Upper lobe of left lung (tissue), 6 donors: ENCODE measurements at regions not wholly inside any gene's neighbourhood (a gene's known extent, or its start where the extent isn't known, plus 50 kb on each side); places are given as distances from the start of the nearest gene placed in this dataset.

ENCODE experiments used
- ATAC-seq, 2 donors: fragments of 200-7000 bp; cut with Tn5 transposase; one replicate each; pipeline ENCODE4 v1.9.1; 2022; ENCODE audit warnings: mild to moderate bottlenecking in 2 of 2, moderate library complexity in 2 of 2; ENCODE audit not compliant: low FRiP score in 2 of 2
- DNase-seq, 2 donors: peaks; one replicate each; pipeline ENCODE4 v3.0.0-alpha.2; 2019 to 2020
- H3K27ac ChIP-seq, 4 donors: fragments of 200-600 bp; sonication (generic); one replicate each; pipeline ENCODE4 v1.5.1; 2016 to 2019
- H3K27me3 ChIP-seq, 4 donors: fragments of 200-600 bp; sonication (generic); one replicate each; pipeline ENCODE4 v1.5.1; 2017 to 2019
- H3K36me3 ChIP-seq, 4 donors: fragments of 200-600 bp; sonication (generic); one replicate each; pipeline ENCODE4 v1.5.1; 2016 to 2019
- H3K4me1 ChIP-seq, 4 donors: fragments of 200-600 bp; sonication (generic); one replicate each; pipeline ENCODE4 v1.5.1; 2018 to 2019
- H3K4me3 ChIP-seq, 4 donors: fragments of 200-600 bp; sonication (generic); one replicate each; pipeline ENCODE4 v1.5.1; 2017 to 2019; ENCODE audit warnings: mild to moderate bottlenecking in 2 of 4, moderate library complexity in 1 of 4
- H3K9me3 ChIP-seq, 4 donors: fragments of 200-600 bp; sonication (generic); one replicate each; pipeline ENCODE4 v1.5.1; 2018 to 2019
- CTCF ChIP-seq, 6 experiments: fragments of 450-650 bp in 4 of 6; fragments of 200-600 bp in 2 of 6; sonication (generic) in 2 of 6; IDR thresholded peaks; one replicate each; pipeline ENCODE4 v1.5.1; 2016 to 2019; ENCODE audit warnings: antibody characterized with exemption in 6 of 6
- EP300 ChIP-seq, 4 donors: sonication (generic); formaldehyde crosslinking; IDR thresholded peaks; one replicate each; pipeline ENCODE4 v1.5.1; 2017; ENCODE audit warnings: antibody characterized with exemption in 4 of 4, control low read depth in 2 of 4
- POLR2A ChIP-seq, 4 donors: fragments of 450-650 bp; IDR thresholded peaks; one replicate each; pipeline ENCODE4 v1.5.1; 2016 to 2017; ENCODE audit warnings: antibody characterized with exemption in 4 of 4, mild to moderate bottlenecking in 2 of 4
- POLR2AphosphoS5 ChIP-seq, 2 donors: sonication (generic); formaldehyde crosslinking; IDR thresholded peaks; one replicate each; pipeline ENCODE4 v1.5.1; 2017; ENCODE audit warnings: antibody characterized with exemption in 2 of 2
- WGBS, 2 donors: methylation state at CpG; one replicate each; pipeline ENCODE4 v1.1.5; 2017 to 2018; 5-methylcytosine and 5-hydroxymethylcytosine counted together
- donor health status: DM: no; HTN: no; CAD: no; lungs with moderate emphysema.
- donor health status: DM: no; HTN: yes; CAD: no; lungs with severe emphysema.

DNA sequence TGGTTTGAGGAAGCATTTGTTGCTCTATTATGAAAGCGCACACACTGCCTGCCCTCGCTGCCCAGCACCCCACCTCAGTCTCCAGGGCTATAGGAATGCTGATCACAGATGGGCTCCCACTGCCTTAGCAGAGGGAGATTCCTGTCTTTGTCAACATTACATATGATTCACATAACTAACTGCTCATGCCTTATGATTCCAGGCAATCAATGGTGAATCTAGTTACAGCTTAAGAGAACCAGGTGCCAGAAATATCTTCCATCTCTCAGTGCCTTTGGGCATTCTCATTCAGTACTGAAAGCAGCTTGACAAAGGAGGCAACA lies 458.9 kb upstream of the C9orf72 start:
- Histone ChIP-seq H3K4me1 (no peaks in the 10 kb centered on the region), H3K27ac (no peak overlapping the region), H3K4me3 (no peak overlapping the region), H3K36me3 (no peaks in the 10 kb centered on the region), H3K27me3 (no peaks in the 10 kb centered on the region), H3K9me3 (no peaks in the 10 kb centered on the region)
- ATAC-seq = no peak
- WGBS, 2 donors = 88% methylated on average over 2 of the region's 2 CpGs
- no peak for DNase-seq
- no peak for TF ChIP-seq POLR2AphosphoS5 (IDR thresholded peaks at IDR 0.05)
- TF ChIP-seq CTCF (IDR thresholded peaks at IDR 0.05) = no peak
- no peak for TF ChIP-seq POLR2A (IDR thresholded peaks at IDR 0.05)
- TF ChIP-seq EP300 (IDR thresholded peaks at IDR 0.05) = no peak

GRCh38 chr9:28034242-28034641 lies 461.0 kb upstream of the C9orf72 start:
- 64 to 72% methylated on average over 6 of the region's 6 CpGs for WGBS, 2 donors
- ATAC-seq (no peak), DNase-seq (no peak)
- Histone ChIP-seq H3K27me3 (no peaks in the 10 kb centered on the region), H3K4me3 (no peak overlapping the region), H3K36me3 (no peaks in the 10 kb centered on the region), H3K4me1 (no peaks in the 10 kb centered on the region), H3K9me3 (no peaks in the 10 kb centered on the region), H3K27ac (no peak overlapping the region)
- no peak for TF ChIP-seq POLR2A (IDR thresholded peaks at IDR 0.05)
- TF ChIP-seq POLR2AphosphoS5 (IDR thresholded peaks at IDR 0.05) = no peak

DNA sequence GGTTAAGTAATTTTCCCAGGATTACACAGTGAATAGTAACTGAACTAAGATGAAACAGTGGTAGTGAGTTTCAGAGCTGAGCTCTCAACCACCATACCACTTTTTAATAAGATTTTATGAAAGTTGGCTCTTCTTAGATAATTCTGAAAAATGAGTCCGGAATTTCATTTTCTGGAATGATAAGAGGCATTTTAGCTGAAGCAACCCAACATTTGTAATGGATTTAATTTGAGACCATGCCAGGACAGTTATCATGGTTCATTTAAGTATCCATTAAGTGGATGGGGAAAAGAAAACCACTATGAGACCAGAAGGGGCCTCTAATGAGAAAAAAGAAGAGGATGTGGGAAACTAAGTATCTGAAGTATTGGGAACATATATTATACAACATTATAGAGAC lies 464.7 kb upstream of the C9orf72 start:
- Histone ChIP-seq H3K4me1 (no peaks in the 10 kb centered on the region), H3K4me3 (no peak overlapping the region), H3K27me3 (no peaks in the 10 kb centered on the region), H3K9me3 (no peaks in the 10 kb centered on the region), H3K27ac (no peak overlapping the region), H3K36me3 (no peaks in the 10 kb centered on the region)
- 83 to 88% methylated on average over 1 of the region's 1 CpG for WGBS, 2 donors
- DNase-seq (no peak), ATAC-seq (no peak)
- TF ChIP-seq EP300 (IDR thresholded peaks at IDR 0.05) = no peak
- TF ChIP-seq CTCF (IDR thresholded peaks at IDR 0.05) = no peak
- TF ChIP-seq POLR2AphosphoS5 (IDR thresholded peaks at IDR 0.05) = no peak
- no peak for TF ChIP-seq POLR2A (IDR thresholded peaks at IDR 0.05)

DNA sequence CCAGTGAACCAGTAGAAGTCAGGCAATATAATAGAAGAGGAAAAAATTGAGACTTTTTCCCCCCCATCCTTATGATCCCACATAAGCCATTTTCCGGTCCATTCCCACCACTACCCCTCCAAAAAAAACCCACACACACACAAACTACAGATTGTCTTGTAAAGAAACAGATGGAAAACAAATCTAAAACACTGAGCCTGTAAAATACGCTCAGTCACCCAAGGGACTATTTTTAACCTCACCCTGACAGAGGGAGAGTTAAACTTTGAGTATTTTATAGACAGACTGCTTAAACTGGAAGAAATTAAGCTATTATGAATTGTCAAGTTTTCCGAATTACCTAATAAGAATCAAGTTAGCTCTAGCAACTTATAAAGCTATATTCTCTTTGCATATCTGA lies 471.8 kb upstream of the C9orf72 start:
- WGBS, 2 donors = 83 to 88% methylated on average over 3 of the region's 3 CpGs
- no peaks in the 10 kb centered on the region for H3K9me3 ChIP-seq
- no peaks in the 10 kb centered on the region for H3K27me3 ChIP-seq
- H3K4me1 ChIP-seq = no peaks in the 10 kb centered on the region
- DNase-seq (no peak), ATAC-seq (no peak)
- no peak overlapping the region for H3K4me3 ChIP-seq
- H3K27ac ChIP-seq = no peak overlapping the region
- no peak for TF ChIP-seq EP300 (IDR thresholded peaks at IDR 0.05)
- no peak for TF ChIP-seq POLR2A (IDR thresholded peaks at IDR 0.05)
- TF ChIP-seq CTCF (IDR thresholded peaks at IDR 0.05) = no peak
- TF ChIP-seq POLR2AphosphoS5 (IDR thresholded peaks at IDR 0.05) = no peak
- no peaks in the 10 kb centered on the region for H3K36me3 ChIP-seq

GRCh38 chr9:28050046-28050445 lies 476.8 kb upstream of the C9orf72 start:
- ATAC-seq = no peak
- Histone ChIP-seq H3K36me3 (no peaks in the 10 kb centered on the region), H3K4me3 (no peak overlapping the region), H3K27me3 (no peaks in the 10 kb centered on the region), H3K27ac (no peak overlapping the region), H3K9me3 (no peaks in the 10 kb centered on the region), H3K4me1 (no peaks in the 10 kb centered on the region)
- TF ChIP-seq CTCF (IDR thresholded peaks at IDR 0.05) (no peak), POLR2AphosphoS5 (IDR thresholded peaks at IDR 0.05) (no peak), POLR2A (IDR thresholded peaks at IDR 0.05) (no peak), EP300 (IDR thresholded peaks at IDR 0.05) (no peak)
- no peak for DNase-seq
